Suprapubic skin (tissue), 4 donors: ENCODE measurements at regions not wholly inside any gene's neighbourhood (a gene's known extent, or its start where the extent isn't known, plus 50 kb on each side); places are given as distances from the start of the nearest gene placed in this dataset.

Experiments
- DNase-seq, 2 donors: peaks; one replicate each; pipeline ENCODE4 v3.0.0-alpha.2; 2019; ENCODE audit warnings: low spot score in 2 of 2
- H3K27ac ChIP-seq: fragments of 200-600 bp; sonication (generic); one replicate; pipeline ENCODE4 v1.5.1; 2019
- H3K27me3 ChIP-seq: fragments of 200-600 bp; sonication (generic); one replicate; pipeline ENCODE4 v1.5.1; 2019
- H3K36me3 ChIP-seq: fragments of 200-600 bp; sonication (generic); one replicate; pipeline ENCODE4 v1.5.1; 2019
- H3K4me1 ChIP-seq: fragments of 200-600 bp; sonication (generic); one replicate; pipeline ENCODE4 v1.5.1; 2019
- H3K4me3 ChIP-seq: fragments of 200-600 bp; sonication (generic); one replicate; pipeline ENCODE4 v1.5.1; 2019; ENCODE audit warnings: mild to moderate bottlenecking
- H3K9me3 ChIP-seq: fragments of 200-600 bp; sonication (generic); one replicate; pipeline ENCODE4 v1.5.1; 2019
- EP300 ChIP-seq: sonication (generic); formaldehyde crosslinking; IDR thresholded peaks from one replicate; pipeline ENCODE4 v1.6.1; 2017; ENCODE audit warnings: antibody characterized with exemption
- POLR2A ChIP-seq, 2 donors: fragments of 450-650 bp; IDR thresholded peaks; one replicate each; pipeline ENCODE4 v1.6.1; 2017; ENCODE audit warnings: antibody characterized with exemption in 2 of 2, mild to moderate bottlenecking in 2 of 2, moderate library complexity in 2 of 2
- POLR2AphosphoS5 ChIP-seq, 3 donors: sonication (generic); formaldehyde crosslinking; IDR thresholded peaks; one replicate each; pipeline ENCODE4 v1.6.1; 2017; ENCODE audit warnings: antibody characterized with exemption in 3 of 3
- WGBS: methylation state at CpG from one replicate; pipeline ENCODE4 v1.1.5; 2018; 5-methylcytosine and 5-hydroxymethylcytosine counted together
- TF ChIP-seq, protein P1 (sequence below), 2 donors: fragments of 200-600 bp in 1 of 2; fragments of 450-650 bp in 1 of 2; sonication (generic) in 1 of 2; IDR thresholded peaks; one replicate each; pipeline ENCODE4 v1.5.1; 2016 to 2019; ENCODE audit warnings: antibody characterized with exemption in 2 of 2, mild to moderate bottlenecking in 1 of 2, moderate library complexity in 1 of 2

DNA sequence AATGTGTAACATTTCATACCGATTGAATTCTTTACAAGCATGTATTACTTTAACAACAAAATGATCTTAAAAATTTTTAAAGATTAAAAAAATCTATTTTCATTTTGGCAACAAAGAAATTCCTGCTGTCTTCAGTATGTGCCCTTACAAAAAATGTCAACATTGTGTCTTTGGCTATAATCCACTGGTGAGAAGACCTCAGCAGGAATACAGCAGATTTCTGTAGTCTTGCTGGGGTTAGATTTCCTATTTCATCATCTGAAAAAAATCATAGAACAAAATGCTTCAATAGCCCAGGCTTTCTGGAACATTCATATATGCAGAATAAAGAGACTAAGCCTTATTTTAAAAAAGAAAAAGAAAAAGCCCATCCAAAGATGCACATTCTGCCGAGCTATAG lies 129.1 kb upstream of the CA10 start:
- 75% methylated on average over 2 of the region's 2 CpGs for WGBS
- H3K9me3 ChIP-seq = no peaks in the 10 kb centered on the region

DNA sequence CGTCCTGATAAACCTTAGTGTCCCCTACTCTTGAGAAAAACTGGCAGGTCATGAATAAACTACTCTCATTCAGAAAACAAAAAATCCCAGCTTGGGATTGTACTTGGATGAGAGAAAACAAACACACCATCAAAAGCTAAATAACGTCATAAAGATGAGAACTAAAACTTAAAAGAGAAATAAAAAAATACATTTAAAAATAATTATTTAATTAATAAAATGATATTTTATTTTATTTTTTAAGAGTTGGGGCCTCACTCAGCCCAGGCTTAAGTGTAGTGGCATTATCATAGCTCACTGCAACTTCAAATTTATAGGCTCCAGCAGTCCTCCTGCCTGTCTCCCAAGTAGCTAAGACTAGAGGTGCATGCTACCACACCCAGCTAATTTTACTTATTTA lies 125.4 kb upstream of the CA10 start:
- Histone ChIP-seq H3K4me1 (no peaks in the 10 kb centered on the region), H3K9me3 (no peaks in the 10 kb centered on the region), H3K4me3 (no peak overlapping the region), H3K36me3 (no peaks in the 10 kb centered on the region), H3K27me3 (no peaks in the 10 kb centered on the region), H3K27ac (no peak overlapping the region)
- TF ChIP-seq, protein P1, sequence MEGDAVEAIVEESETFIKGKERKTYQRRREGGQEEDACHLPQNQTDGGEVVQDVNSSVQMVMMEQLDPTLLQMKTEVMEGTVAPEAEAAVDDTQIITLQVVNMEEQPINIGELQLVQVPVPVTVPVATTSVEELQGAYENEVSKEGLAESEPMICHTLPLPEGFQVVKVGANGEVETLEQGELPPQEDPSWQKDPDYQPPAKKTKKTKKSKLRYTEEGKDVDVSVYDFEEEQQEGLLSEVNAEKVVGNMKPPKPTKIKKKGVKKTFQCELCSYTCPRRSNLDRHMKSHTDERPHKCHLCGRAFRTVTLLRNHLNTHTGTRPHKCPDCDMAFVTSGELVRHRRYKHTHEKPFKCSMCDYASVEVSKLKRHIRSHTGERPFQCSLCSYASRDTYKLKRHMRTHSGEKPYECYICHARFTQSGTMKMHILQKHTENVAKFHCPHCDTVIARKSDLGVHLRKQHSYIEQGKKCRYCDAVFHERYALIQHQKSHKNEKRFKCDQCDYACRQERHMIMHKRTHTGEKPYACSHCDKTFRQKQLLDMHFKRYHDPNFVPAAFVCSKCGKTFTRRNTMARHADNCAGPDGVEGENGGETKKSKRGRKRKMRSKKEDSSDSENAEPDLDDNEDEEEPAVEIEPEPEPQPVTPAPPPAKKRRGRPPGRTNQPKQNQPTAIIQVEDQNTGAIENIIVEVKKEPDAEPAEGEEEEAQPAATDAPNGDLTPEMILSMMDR (IDR thresholded peaks at IDR 0.05) = no peak
- no peak for TF ChIP-seq EP300
- TF ChIP-seq POLR2A (IDR thresholded peaks at IDR 0.05) = no peak
- no peak for TF ChIP-seq POLR2AphosphoS5 (IDR thresholded peaks at IDR 0.05)
- WGBS = 65% methylated on average over 2 of the region's 2 CpGs
- DNase-seq = no peak

More for the DNA sequence above, 129.1 kb upstream of the CA10 start:
- H3K4me1 ChIP-seq = no peaks in the 10 kb centered on the region
- no peaks in the 10 kb centered on the region for H3K36me3 ChIP-seq
- no peak overlapping the region for H3K27ac ChIP-seq
- no peak for TF ChIP-seq POLR2AphosphoS5 (IDR thresholded peaks at IDR 0.05)
- H3K4me3 ChIP-seq = no peak overlapping the region
- no peak for DNase-seq
- no peaks in the 10 kb centered on the region for H3K27me3 ChIP-seq

DNA sequence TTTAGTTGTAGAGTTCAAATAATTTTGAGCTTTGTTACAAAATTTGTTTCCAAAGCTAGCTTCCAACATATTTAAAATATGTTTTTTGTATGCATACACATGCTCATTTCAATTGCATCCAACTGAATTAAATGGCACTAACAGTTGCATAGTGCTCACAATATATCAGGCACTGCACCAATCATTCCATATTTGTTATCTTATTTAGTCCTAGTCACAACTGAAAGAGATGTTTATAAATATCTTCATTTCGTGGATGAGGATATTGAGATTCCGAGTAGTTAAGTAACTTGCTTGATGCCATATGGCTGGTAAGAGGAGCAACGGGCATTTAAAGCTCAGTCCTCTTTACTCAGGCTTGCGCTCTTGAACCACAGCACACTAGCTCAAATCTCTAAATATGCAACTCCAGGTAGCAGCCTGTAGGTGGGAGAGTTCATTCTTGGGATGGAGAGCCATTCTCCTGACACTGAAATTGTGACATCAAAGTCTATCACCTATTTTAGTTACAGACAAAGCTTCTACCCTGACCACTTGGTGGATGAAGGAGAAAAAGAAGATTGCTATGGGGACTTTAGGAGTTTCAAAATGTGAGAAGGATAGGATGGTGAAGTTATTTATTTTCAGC lies 118.0 kb upstream of the CA10 start:
- Histone ChIP-seq H3K36me3 (no peaks in the 10 kb centered on the region), H3K27me3 (no peaks in the 10 kb centered on the region), H3K9me3 (no peaks in the 10 kb centered on the region), H3K4me1 (no peaks in the 10 kb centered on the region), H3K27ac (no peak overlapping the region), H3K4me3 (no peak overlapping the region)
- no peak for DNase-seq
- 86% methylated on average over 4 of the region's 4 CpGs for WGBS
- TF ChIP-seq, protein P1 (IDR thresholded peaks at IDR 0.05) = no peak
- TF ChIP-seq POLR2A (IDR thresholded peaks at IDR 0.05) = no peak
- TF ChIP-seq EP300 = no peak
- no peak for TF ChIP-seq POLR2AphosphoS5 (IDR thresholded peaks at IDR 0.05)

DNA sequence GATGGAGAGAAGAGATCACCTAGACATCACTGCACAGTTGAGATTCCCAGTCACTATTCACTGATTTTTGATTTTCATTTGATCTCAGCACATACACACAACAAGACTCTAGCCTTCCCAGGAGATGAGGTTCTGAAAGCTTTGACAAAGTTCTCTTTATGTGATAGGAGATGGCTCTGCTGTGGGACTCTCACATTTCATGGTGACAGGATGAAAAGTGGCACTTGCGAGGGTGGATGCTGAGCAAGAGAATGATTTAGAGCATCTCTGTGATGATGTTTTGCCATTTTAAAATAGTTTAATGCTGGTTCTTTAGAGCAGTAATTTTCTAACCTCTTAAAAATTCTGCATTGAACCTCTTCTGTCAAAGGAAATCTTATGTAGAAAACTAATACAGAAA lies 113.3 kb upstream of the CA10 start:
- H3K27ac ChIP-seq = no peak overlapping the region
- H3K4me3 ChIP-seq = no peak overlapping the region
- no peaks in the 10 kb centered on the region for H3K9me3 ChIP-seq
- no peaks in the 10 kb centered on the region for H3K27me3 ChIP-seq
- TF ChIP-seq, protein P1 (IDR thresholded peaks at IDR 0.05) = no peak
- no peak for TF ChIP-seq POLR2AphosphoS5 (IDR thresholded peaks at IDR 0.05)
- no peak for TF ChIP-seq POLR2A (IDR thresholded peaks at IDR 0.05)
- TF ChIP-seq EP300 = no peak
- no peaks in the 10 kb centered on the region for H3K36me3 ChIP-seq
- WGBS = 65% methylated on average over 1 of the region's 1 CpG
- no peak for DNase-seq
- no peaks in the 10 kb centered on the region for H3K4me1 ChIP-seq

DNA sequence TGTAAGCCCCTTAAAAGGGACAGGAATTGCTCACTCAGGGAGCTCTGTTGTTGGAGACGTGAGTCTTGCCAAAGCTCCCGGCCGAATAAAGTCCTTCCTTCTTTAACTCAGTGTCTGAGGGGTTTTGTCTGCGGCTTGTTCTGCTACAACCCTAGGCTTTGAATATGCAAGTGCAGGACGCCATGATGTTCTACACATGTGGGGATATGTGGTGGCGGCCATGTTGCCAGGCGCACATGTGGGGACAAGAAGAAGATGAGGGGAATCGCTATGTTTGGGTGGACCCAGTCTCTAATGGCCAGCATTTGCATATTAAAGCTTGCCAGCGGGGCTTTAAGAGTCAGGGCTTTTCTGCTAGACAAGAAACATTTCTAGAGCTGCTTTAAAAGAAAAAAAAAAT lies 96.8 kb upstream of the CA10 start:
- Histone ChIP-seq H3K27me3 (no peaks in the 10 kb centered on the region), H3K36me3 (no peaks in the 10 kb centered on the region), H3K4me3 (no peak overlapping the region), H3K9me3 (no peaks in the 10 kb centered on the region), H3K27ac (no peak overlapping the region), H3K4me1 (no peaks in the 10 kb centered on the region)
- DNase-seq = no peak
- TF ChIP-seq POLR2A (IDR thresholded peaks at IDR 0.05) (no peak), POLR2AphosphoS5 (IDR thresholded peaks at IDR 0.05) (no peak), EP300 (no peak)
- TF ChIP-seq, protein P1 (IDR thresholded peaks at IDR 0.05) = no peak
- 91% methylated on average over 9 of the region's 9 CpGs for WGBS

DNA sequence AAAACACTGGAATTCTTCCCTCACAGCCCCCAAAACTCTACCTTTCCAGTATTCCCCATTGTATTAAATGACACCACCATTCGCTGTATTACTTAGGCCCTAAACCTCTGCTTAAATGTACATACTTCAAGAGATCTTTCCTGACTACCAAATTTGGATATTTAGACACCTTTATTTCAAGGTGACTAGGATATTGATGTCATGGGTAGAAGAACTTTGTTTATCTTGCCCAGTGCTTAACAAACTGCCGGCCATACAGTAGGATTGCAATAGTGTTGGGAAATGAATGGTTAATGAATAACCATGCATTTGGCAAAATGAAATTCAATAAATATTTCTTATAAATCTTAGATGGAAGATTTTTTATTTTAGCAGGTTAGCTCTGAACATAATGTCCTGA lies 86.2 kb upstream of the CA10 start:
- no peak for DNase-seq
- no peaks in the 10 kb centered on the region for H3K36me3 ChIP-seq
- H3K4me1 ChIP-seq = no peaks in the 10 kb centered on the region
- H3K27ac ChIP-seq = no peak overlapping the region
- WGBS = 92% methylated on average over 2 of the region's 2 CpGs
- no peak overlapping the region for H3K4me3 ChIP-seq
- no peaks in the 10 kb centered on the region for H3K9me3 ChIP-seq
- TF ChIP-seq POLR2AphosphoS5 (IDR thresholded peaks at IDR 0.05) = no peak
- no peak for TF ChIP-seq EP300
- TF ChIP-seq, protein P1 (IDR thresholded peaks at IDR 0.05) = no peak
- no peak for TF ChIP-seq POLR2A (IDR thresholded peaks at IDR 0.05)
- H3K27me3 ChIP-seq = no peaks in the 10 kb centered on the region
